ENCODE measurements at regions not wholly inside any gene's neighbourhood (a gene's known extent, or its start where the extent isn't known, plus 50 kb on each side); places are given as distances from the start of the nearest gene placed in this dataset.
A peak's percentile ranks its signal among the peaks of the same experiment; 100 is the strongest.
"Not testable (repeated sequence)": the region's sequence is repeated elsewhere in the genome, so short reads cannot be mapped to it uniquely, and the experiment has no call there.

DNA sequence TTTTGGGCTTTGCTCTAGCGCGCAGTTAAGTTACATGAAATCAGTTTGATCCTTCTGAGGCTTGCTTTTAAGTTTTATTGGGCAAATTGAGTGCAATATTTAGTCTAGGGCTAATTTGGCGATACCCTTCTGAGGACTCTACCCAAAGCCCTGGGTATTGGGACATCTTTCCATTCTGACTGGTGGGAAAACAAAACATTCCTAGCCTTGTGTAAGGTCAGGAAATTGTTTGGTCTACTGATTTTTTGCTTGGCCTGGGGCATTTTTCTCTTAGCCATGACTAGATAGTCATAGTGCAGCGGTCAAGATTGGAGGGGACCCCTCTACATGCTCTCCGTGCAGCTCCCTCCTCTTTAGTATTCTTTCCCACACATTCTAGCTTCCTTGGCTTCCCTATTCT, 189.6 kb upstream of the PTGFR start:
- intact Hi-C loops (cut with DNase I) = no loop called here
- DNase-seq = no peak
- WGBS, 4 donors = 85 to 90% (median 89%) methylated on average over 5 of the region's 5 CpGs
- TF ChIP-seq, protein P1, sequence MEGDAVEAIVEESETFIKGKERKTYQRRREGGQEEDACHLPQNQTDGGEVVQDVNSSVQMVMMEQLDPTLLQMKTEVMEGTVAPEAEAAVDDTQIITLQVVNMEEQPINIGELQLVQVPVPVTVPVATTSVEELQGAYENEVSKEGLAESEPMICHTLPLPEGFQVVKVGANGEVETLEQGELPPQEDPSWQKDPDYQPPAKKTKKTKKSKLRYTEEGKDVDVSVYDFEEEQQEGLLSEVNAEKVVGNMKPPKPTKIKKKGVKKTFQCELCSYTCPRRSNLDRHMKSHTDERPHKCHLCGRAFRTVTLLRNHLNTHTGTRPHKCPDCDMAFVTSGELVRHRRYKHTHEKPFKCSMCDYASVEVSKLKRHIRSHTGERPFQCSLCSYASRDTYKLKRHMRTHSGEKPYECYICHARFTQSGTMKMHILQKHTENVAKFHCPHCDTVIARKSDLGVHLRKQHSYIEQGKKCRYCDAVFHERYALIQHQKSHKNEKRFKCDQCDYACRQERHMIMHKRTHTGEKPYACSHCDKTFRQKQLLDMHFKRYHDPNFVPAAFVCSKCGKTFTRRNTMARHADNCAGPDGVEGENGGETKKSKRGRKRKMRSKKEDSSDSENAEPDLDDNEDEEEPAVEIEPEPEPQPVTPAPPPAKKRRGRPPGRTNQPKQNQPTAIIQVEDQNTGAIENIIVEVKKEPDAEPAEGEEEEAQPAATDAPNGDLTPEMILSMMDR (IDR thresholded peaks at IDR 0.05) = no peak
- TF ChIP-seq POLR2A (IDR thresholded peaks at IDR 0.05) = no peak
- no peaks in the 10 kb centered on the region for H3K4me1 ChIP-seq (replicated peaks in 1 of 2)
- H3K4me3 ChIP-seq = no peak overlapping the region
- H3K27me3 ChIP-seq = no peaks in the 10 kb centered on the region
- no peak overlapping the region for H3K27ac ChIP-seq
- no peaks in the 10 kb centered on the region for H3K9me3 ChIP-seq (replicated peaks in 1 of 3)
- H3K36me3 ChIP-seq (replicated peaks in 1 of 2) = no peaks in the 10 kb centered on the region

DNA sequence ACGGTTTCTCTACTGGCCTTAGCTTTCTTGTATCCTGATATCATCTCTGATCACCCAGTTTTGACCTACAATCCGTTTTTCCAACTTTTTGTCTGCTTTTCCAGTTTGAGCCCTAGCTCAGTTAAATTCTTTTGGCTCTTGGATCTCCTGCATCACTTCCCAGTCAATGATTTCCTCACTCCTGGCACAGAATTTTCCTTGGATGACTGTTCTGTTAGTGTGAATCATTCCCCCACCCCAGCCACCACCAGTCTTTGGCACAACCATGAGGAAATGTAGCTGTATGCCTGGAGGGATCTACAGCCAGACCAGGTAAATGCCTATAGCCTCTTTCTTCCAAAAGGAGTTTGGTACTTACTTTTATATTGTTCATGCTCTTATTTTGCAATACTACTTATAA, 187.2 kb upstream of the PTGFR start:
- Histone ChIP-seq H3K27me3 (no peaks in the 10 kb centered on the region), H3K4me1 (replicated peaks in 1 of 2) (no peaks in the 10 kb centered on the region), H3K4me3 (no peak overlapping the region), H3K36me3 (replicated peaks in 1 of 2) (no peaks in the 10 kb centered on the region), H3K9me3 (replicated peaks in 1 of 3) (no peaks in the 10 kb centered on the region), H3K27ac (no peak overlapping the region)
- intact Hi-C loops (cut with DNase I) = no loop called here
- WGBS, 4 donors = 38 to 54% (median 45%) methylated on average over 2 of the region's 2 CpGs
- TF ChIP-seq POLR2A (IDR thresholded peaks at IDR 0.05) = no peak
- TF ChIP-seq, protein P1 (IDR thresholded peaks at IDR 0.05) = no peak
- peak in 6 of 7 donors; percentile 28 to 68 (median 50) for DNase-seq

DNA sequence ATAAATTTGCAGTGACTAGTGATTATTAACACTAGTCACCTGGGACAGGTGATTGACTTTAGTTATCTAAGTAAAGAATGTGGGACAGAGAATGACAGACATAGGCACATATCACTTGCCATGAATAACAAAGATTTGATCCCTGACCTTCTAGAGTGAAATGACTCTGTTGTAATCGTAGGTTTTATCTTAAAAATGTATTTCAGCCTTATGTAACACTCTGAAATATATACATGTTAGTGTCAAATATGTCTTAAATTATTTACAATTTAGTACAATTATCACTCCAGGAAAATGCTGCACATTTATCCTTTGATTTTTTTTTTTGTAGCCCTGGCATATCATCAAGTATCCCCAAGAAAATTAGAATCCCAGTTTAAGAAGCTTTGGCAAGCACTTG, 186.4 kb upstream of the PTGFR start:
- H3K27me3 ChIP-seq = no peaks in the 10 kb centered on the region
- no peaks in the 10 kb centered on the region for H3K4me1 ChIP-seq (replicated peaks in 1 of 2)
- no peaks in the 10 kb centered on the region for H3K36me3 ChIP-seq (replicated peaks in 1 of 2)
- 38 to 50% (median 43%) methylated on average over 1 of the region's 1 CpG for WGBS, 4 donors
- no peak for DNase-seq
- no peak overlapping the region for H3K27ac ChIP-seq
- no peak overlapping the region for H3K4me3 ChIP-seq
- TF ChIP-seq, protein P1 (IDR thresholded peaks at IDR 0.05) = no peak
- no peak for TF ChIP-seq POLR2A (IDR thresholded peaks at IDR 0.05)
- H3K9me3 ChIP-seq (replicated peaks in 1 of 3) = no peaks in the 10 kb centered on the region
- intact Hi-C loops (cut with DNase I) = no loop called here

DNA sequence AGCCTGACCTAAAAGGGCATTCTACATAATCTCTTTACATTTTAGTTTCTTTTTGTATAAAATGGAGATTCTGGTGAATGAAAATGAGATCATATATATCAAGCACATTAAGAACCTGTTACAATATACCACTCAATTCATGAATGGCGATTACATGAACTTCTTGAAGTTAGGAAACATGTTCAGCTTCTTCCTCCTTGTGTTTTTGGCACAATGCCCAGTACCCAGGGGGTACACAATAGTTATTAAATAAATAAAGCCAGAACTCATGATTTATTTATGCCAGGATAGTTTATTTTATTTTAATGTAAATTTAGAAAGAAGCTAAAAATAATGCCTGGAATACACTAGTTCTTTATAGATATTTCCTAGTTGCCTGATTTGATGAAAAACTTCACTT, 186.0 kb upstream of the PTGFR start:
- no peaks in the 10 kb centered on the region for H3K27me3 ChIP-seq
- DNase-seq = no peak
- intact Hi-C loops (cut with DNase I) = no loop called here
- no peaks in the 10 kb centered on the region for H3K4me1 ChIP-seq (replicated peaks in 1 of 2)
- TF ChIP-seq, protein P1 (IDR thresholded peaks at IDR 0.05) = no peak
- TF ChIP-seq POLR2A (IDR thresholded peaks at IDR 0.05) = no peak
- no peak overlapping the region for H3K4me3 ChIP-seq
- 63 to 96% (median 68%) methylated on average over 1 of the region's 1 CpG for WGBS, 4 donors
- H3K27ac ChIP-seq = no peak overlapping the region
- no peaks in the 10 kb centered on the region for H3K9me3 ChIP-seq (replicated peaks in 1 of 3)
- no peaks in the 10 kb centered on the region for H3K36me3 ChIP-seq (replicated peaks in 1 of 2)

DNA sequence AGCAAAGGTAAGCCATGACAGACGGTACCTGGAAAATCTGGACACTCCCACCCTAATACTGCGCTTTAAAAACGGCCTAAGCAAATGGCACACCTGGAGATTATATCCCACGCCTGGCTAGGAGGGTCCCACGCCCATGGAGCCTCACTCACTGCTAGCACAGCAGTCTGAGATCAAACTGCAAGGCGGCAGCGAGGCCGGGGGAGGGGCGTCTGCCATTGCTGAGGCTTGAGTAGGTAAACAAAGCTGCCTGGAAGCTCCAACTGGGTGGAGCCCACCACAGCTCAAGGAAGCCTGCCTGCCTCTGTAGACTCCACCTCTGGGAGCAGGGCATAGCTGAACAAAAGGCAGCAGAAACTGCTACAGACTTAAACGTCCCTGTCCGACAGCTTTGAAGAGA, 180.5 kb upstream of the PTGFR start:
- H3K4me1 ChIP-seq (replicated peaks in 1 of 2) = not testable (repeated sequence)

More for the DNA sequence above, 180.5 kb upstream of the PTGFR start:
- H3K36me3 ChIP-seq (replicated peaks in 1 of 2); H3K9me3 ChIP-seq (replicated peaks in 1 of 3); intact Hi-C loops (cut with DNase I); DNase-seq; H3K27me3 ChIP-seq; H3K27ac ChIP-seq; H3K4me3 ChIP-seq: not testable (repeated sequence)
- WGBS, 4 donors = 62 to 87% (median 69%) methylated on average over 5 to 11 of the region's 11 CpGs

All from adrenal gland (tissue), 9 donors.